ENCODE measurements at regions not wholly inside any gene's neighbourhood (a gene's known extent, or its start where the extent isn't known, plus 50 kb on each side); places are given as distances from the start of the nearest gene placed in this dataset.

- Histone ChIP-seq H3K4me1 (no peaks in the 10 kb centered on the region), H3K9me3 (peaks cover 0 to 4% of the 10 kb centered on the region in 2 donors), H3K4me3 (no peak overlapping the region), H3K27ac (no peak overlapping the region), H3K27me3 (no peaks in the 10 kb centered on the region), H3K36me3 (no peaks in the 10 kb centered on the region)
- no peak for DNase-seq
- no peak for TF ChIP-seq CTCF (IDR thresholded peaks at IDR 0.05)
- intact Hi-C loops (cut with DNase I): no loop called here
- ATAC-seq: no peak
These were observed 219.4 kb downstream of the BUB3 start for GRCh38 chr10:123373591-123373990.

GRCh38 chr10:123375097-123375496, 220.9 kb downstream of the BUB3 start:
- Histone ChIP-seq H3K4me3 (no peak overlapping the region), H3K36me3 (no peaks in the 10 kb centered on the region), H3K9me3 (peaks cover 0 to under 1% of the 10 kb centered on the region in 2 donors), H3K4me1 (no peaks in the 10 kb centered on the region), H3K27ac (no peak overlapping the region), H3K27me3 (no peaks in the 10 kb centered on the region)
- no peak for TF ChIP-seq CTCF (IDR thresholded peaks at IDR 0.05)
- no peak for ATAC-seq
- no peak for DNase-seq
- intact Hi-C loops (cut with DNase I): no loop called here

- intact Hi-C loops (cut with DNase I): no loop called here
These were observed 221.5 kb downstream of the BUB3 start for GRCh38 chr10:123375738-123376137.

GRCh38 chr10:123377883-123378282, 223.7 kb downstream of the BUB3 start:
- TF ChIP-seq CTCF (IDR thresholded peaks at IDR 0.05): no peak
- peak; percentile 78 for ATAC-seq
- no peaks in the 10 kb centered on the region for H3K9me3 ChIP-seq
- H3K27ac ChIP-seq: no peak overlapping the region
- no peaks in the 10 kb centered on the region for H3K4me1 ChIP-seq
- H3K27me3 ChIP-seq: no peaks in the 10 kb centered on the region
- H3K4me3 ChIP-seq: no peak overlapping the region
- no peaks in the 10 kb centered on the region for H3K36me3 ChIP-seq
- intact Hi-C loops (cut with DNase I): no loop called here
- peak in 2 of 4 donors; percentile 34 to 35 for DNase-seq

More at GRCh38 chr10:123375738-123376137, 221.5 kb downstream of the BUB3 start:
- Histone ChIP-seq H3K4me3 (no peak overlapping the region), H3K4me1 (no peaks in the 10 kb centered on the region), H3K27ac (no peak overlapping the region), H3K9me3 (no peaks in the 10 kb centered on the region), H3K27me3 (no peaks in the 10 kb centered on the region), H3K36me3 (no peaks in the 10 kb centered on the region)
- TF ChIP-seq CTCF (IDR thresholded peaks at IDR 0.05): no peak
- ATAC-seq (no peak), DNase-seq (no peak)

- Histone ChIP-seq H3K36me3 (no peaks in the 10 kb centered on the region), H3K9me3 (no peaks in the 10 kb centered on the region), H3K27me3 (no peaks in the 10 kb centered on the region), H3K27ac (no peak overlapping the region), H3K4me3 (no peak overlapping the region), H3K4me1 (no peaks in the 10 kb centered on the region)
- DNase-seq: peak in 1 of 4 donors; percentile 6
- ATAC-seq: no peak
- intact Hi-C loops (cut with DNase I): no loop called here
- no peak for TF ChIP-seq CTCF (IDR thresholded peaks at IDR 0.05)
These were observed 224.1 kb downstream of the BUB3 start for GRCh38 chr10:123378302-123378701.

Measured in left lung (tissue), 4 donors.